NCI-H2227 (cell line): ENCODE measurements at regions not wholly inside any gene's neighbourhood (a gene's known extent, or its start where the extent isn't known, plus 50 kb on each side); places are given as distances from the start of the nearest gene placed in this dataset.
"Not testable (repeated sequence)": the region's sequence is repeated elsewhere in the genome, so short reads cannot be mapped to it uniquely, and the experiment has no call there.

Experiments
- DNase-seq: peaks from one replicate; lab custom pipeline; 2025; ENCODE audit not compliant: unreplicated experiment; lab: John Stamatoyannopoulos, UW

- DNase-seq, result no peak
Observed at GRCh38 chr20:4635781-4636180, 50.5 kb upstream of the PRNP start.

GRCh38 chr20:4635342-4635741 is 50.9 kb upstream of the PRNP start:
- no peak for DNase-seq

GRCh38 chr20:4633780-4634179 is 52.5 kb upstream of the PRNP start:
- no peak for DNase-seq

GRCh38 chr20:4633379-4633778 is 52.9 kb upstream of the PRNP start:
- no peak for DNase-seq

GRCh38 chr20:4632876-4633275 is 53.4 kb upstream of the PRNP start:
- DNase-seq, result no peak

GRCh38 chr20:4626228-4626627 is 60.0 kb upstream of the PRNP start:
- DNase-seq, result no peak

- DNase-seq, result no peak
Observed at GRCh38 chr20:4625687-4626086, 60.6 kb upstream of the PRNP start.

GRCh38 chr20:4624675-4625336 is 61.5 kb upstream of the PRNP start:
- not testable (repeated sequence) for DNase-seq

- DNase-seq, result not testable (repeated sequence)
Observed at GRCh38 chr20:4619144-4619543, 67.1 kb upstream of the PRNP start.

- DNase-seq, result no peak
Observed at GRCh38 chr20:4617484-4617883, 68.8 kb upstream of the PRNP start.

- DNase-seq, result no peak
Observed at GRCh38 chr20:4617019-4617418, 69.2 kb upstream of the PRNP start.

GRCh38 chr20:4613718-4614620 is 72.3 kb upstream of the PRNP start:
- DNase-seq, result no peak

- DNase-seq, result no peak
Observed at GRCh38 chr20:4613184-4613583, 73.1 kb upstream of the PRNP start.

GRCh38 chr20:4610871-4611270 is 75.4 kb upstream of the PRNP start:
- DNase-seq, result no peak

- DNase-seq, result no peak
Observed at GRCh38 chr20:4609511-4609910, 76.7 kb upstream of the PRNP start.

GRCh38 chr20:4608861-4609260 is 77.4 kb upstream of the PRNP start:
- DNase-seq, result no peak

GRCh38 chr20:4607287-4607713 is 79.0 kb upstream of the PRNP start:
- peak; percentile 81 for DNase-seq

GRCh38 chr20:4606051-4606450 is 80.2 kb upstream of the PRNP start:
- no peak for DNase-seq

GRCh38 chr20:4605166-4605565 is 81.1 kb upstream of the PRNP start:
- no peak for DNase-seq

GRCh38 chr20:4604580-4604979 is 81.7 kb upstream of the PRNP start:
- DNase-seq, result no peak

GRCh38 chr20:4603724-4604123 is 82.5 kb upstream of the PRNP start:
- no peak for DNase-seq

GRCh38 chr20:4602297-4602631 is 84.0 kb upstream of the PRNP start:
- no peak for DNase-seq
